ENCODE measurements at regions not wholly inside any gene's neighbourhood (a gene's known extent, or its start where the extent isn't known, plus 50 kb on each side); places are given as distances from the start of the nearest gene placed in this dataset.

DNA sequence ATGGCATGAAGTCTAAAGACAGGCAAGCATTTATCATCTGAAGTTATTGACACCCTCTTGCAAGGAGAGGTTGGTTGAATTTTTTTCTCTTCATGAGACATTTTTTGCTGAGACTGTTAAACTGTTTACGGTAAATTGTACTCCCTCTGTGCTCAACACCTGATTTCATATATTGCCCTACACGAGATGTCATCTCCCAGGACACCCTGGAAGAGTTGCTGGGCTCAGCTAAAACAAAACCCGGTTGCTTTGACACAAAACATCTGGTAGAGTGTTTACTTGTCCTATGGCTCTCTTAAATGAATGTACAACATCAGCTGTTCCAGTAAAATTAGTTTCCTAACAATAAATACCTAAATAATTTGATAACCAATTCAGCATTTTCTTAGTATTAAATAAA lies 533.8 kb downstream of the SOCS6 start:
- TF ChIP-seq, protein P1, sequence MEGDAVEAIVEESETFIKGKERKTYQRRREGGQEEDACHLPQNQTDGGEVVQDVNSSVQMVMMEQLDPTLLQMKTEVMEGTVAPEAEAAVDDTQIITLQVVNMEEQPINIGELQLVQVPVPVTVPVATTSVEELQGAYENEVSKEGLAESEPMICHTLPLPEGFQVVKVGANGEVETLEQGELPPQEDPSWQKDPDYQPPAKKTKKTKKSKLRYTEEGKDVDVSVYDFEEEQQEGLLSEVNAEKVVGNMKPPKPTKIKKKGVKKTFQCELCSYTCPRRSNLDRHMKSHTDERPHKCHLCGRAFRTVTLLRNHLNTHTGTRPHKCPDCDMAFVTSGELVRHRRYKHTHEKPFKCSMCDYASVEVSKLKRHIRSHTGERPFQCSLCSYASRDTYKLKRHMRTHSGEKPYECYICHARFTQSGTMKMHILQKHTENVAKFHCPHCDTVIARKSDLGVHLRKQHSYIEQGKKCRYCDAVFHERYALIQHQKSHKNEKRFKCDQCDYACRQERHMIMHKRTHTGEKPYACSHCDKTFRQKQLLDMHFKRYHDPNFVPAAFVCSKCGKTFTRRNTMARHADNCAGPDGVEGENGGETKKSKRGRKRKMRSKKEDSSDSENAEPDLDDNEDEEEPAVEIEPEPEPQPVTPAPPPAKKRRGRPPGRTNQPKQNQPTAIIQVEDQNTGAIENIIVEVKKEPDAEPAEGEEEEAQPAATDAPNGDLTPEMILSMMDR (IDR thresholded peaks at IDR 0.05 in 4 of 5, conservative IDR thresholded peaks at IDR 0.05 in 1 of 5), result no peak
- no peak for TF ChIP-seq POLR2A (IDR thresholded peaks at IDR 0.05)
